HuH-7.5 (cell line): ENCODE measurements at regions not wholly inside any gene's neighbourhood (a gene's known extent, or its start where the extent isn't known, plus 50 kb on each side); places are given as distances from the start of the nearest gene placed in this dataset.

ENCODE experiments used
- DNase-seq: peaks from one replicate; pipeline ENCODE4 v3.0.0; 2011; ENCODE audit warnings: low spot score

DNA sequence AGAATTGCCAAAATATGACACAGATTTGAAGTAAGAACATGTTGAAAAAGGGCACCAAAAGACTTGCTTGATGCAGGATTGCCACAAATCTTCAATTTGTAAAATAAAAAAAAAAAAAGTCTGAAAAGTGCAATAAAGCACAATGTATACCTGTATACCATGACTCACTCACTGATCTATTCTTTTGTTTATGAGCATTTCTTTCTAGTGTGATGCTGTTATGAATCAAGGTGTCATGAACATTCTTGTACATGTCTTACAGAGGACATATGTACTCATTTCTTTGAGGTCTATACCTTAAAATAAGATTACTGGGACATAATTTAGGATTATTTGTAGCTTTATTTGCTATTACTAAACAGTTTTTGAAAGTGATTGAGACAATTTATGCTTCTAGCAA, 464.9 kb upstream of the RBMS3 start:
- no peak for DNase-seq

DNA sequence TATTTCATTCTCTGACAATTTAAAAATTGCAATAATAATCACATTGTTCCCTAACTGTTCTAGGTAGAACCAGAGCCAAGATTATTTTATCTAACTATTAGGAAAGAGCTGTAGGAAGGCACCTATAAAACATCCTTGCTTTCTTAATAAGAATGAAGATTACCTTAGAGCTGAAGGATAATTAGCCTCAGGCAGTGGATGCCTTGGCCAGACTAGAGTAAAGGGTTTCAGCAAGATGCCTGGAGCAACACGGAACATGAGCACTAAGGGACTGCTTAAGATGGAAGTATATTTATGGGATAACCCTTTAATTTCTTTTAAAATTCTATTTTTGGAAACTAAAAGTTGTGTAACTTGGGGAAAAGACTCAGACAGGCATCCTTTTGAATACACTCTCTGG, 456.6 kb upstream of the RBMS3 start:
- DNase-seq: no peak

DNA sequence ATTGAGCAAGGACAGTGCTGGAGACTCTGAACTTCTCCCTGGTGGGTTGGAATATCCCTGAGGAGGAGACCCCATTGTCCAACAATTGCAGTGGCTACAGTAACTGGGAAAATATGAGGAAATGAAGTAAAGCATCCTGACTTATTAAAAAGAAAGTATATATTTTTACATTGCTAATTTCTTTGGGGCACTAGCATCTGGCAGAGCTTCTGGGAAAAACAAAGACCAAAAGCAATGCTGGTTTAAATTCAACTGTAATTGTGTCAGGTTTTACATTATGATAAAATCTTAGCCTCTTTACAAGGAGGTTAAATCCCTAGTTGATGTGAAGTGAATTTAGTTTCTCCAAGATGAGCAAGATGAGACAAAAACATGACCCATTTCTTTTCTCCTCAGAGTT, 454.0 kb upstream of the RBMS3 start:
- no peak for DNase-seq

DNA sequence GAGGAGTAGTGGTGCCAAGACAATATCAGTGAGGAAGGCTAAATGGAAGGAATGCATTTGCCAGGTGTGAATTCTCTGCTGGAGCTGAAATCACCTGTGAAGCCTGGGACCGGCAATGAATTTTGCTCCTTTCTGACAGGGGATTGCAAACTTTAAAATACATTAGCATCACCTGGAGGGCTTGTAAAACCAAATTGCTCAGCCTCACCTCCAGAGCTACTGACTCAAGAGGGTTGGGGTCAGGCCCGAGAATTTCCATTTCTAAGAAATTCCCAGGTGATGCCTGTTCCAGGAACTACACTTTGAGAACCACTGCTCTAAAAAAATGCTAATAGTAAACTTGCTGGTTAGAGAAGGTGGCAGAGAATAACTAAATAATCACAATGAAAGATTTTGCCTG, 445.6 kb upstream of the RBMS3 start:
- DNase-seq: no peak

DNA sequence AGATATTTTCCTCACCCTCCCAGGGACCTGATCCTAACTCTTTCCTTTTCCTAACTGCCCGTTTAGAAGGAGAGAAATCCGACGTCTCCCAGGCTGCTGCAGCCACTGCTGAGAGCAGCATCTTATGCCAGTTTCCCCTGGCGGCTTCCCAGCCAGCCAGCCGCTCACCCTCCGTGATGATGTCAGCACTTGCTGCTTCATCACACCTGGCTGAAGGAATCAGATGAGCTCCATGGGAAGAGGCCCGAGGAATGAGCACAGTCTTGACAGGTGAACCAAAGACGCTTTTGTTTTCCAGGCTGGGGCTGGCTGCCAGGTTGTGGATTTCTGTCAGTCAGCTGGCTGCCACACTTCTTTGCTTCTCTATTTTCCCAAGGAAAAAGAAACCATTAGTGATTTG, 445.1 kb upstream of the RBMS3 start:
- DNase-seq: no peak

DNA sequence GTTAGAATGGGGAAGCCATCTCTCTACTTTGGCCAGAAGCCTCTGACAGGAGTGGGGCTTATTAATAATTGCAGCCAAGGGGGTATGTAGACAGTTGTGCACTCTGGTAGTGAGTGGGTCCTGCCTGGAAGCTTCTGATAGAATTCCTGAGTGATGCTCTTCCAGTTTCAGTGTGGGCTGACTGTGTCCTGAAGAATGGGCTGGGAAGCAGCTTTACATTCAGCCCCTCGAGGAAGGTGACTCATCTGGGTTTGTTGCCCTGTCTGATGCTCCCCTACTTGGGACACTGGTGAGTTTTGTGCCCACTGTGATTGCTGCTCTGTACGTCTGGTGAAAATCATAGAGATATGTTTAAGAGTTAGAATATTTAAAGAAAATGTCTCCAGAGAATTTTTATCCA, 444.7 kb upstream of the RBMS3 start:
- no peak for DNase-seq

DNA sequence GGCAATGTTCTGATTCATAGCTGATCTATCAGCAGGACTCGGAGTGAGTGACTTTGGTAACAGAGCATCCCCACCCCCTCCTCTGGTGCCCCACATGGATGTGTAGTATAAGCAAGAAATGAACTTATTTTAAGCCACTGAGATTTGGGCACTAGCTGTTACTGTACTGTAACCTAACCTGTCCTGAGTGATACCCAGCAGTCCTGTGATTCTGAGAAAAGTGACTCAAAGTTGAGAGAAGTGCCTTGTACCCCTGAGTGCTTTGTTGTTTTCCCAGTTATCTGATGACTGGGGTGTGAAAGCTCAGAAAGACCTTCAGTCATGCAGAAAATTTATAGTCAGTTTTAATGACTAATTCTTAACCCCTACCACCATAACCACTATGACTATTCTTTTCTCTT, 439.9 kb upstream of the RBMS3 start:
- no peak for DNase-seq

DNA sequence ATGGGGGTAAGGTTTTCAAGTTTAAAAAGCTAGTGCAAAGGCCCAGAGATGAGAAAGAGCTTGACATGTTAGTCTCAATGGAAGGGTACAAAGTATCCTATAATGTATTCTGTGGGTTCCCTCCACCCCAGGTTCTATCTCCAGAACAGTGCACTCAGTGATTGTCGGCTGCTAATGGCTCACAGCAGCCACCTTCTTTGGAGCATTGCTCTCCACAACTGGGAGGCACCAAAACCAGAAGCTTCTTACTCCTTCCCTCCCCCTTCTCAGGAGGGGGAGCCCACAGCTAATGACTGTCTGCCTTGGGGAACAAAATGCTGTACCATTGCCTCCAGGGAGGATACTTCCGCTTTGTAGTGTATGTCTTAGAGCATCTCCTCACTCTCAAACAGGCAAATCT, 439.4 kb upstream of the RBMS3 start:
- DNase-seq: no peak

DNA sequence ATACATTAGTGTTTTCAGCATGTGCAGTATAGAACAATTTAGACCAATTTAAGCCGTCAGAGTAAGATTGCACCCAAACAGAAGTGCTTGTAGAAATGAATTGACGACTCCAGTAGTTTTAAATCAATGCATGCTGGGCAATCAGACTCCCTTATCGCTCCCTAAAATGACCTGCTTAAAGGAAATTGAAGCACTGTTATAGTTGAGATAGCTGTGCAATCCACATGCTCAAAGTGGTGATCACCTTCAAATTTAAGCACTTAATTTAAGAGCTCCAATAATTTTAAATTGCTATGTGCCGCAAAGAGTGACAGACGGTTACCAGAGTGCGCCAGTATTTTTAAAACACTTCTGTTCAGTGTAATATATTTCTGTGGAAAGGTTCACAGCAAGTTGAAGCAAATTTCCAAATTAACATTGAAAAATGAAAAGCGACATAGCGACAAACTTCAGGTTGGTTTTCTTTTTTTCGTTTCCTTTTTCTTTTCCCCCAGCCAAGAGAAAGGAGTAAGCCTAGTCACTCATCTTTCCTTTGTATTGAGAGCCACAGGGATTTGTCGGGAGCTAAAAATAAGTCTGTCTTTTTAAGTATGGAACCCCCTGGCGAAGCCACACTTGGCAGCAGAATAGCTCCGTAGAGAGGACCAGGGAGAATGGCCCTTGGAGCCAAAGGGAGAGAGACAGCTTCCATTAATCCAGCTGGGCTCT, 436.4 kb upstream of the RBMS3 start:
- DNase-seq: no peak

DNA sequence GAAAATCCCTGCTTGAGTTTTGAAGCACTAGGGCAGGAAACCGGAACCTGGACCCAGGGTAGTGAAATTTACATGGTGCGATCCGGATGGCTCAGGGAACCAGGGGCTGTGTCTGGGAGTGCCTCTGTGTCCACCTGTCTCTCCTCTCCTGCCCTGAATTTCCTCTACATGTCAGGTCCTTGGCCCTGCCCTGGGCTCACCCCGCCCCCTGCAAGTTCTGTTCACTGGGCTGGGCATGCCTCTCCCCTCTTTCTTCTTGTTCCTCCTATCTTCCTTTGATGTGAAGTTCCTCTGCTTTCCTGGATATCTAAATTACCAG, 435.9 kb upstream of the RBMS3 start:
- no peak for DNase-seq

DNA sequence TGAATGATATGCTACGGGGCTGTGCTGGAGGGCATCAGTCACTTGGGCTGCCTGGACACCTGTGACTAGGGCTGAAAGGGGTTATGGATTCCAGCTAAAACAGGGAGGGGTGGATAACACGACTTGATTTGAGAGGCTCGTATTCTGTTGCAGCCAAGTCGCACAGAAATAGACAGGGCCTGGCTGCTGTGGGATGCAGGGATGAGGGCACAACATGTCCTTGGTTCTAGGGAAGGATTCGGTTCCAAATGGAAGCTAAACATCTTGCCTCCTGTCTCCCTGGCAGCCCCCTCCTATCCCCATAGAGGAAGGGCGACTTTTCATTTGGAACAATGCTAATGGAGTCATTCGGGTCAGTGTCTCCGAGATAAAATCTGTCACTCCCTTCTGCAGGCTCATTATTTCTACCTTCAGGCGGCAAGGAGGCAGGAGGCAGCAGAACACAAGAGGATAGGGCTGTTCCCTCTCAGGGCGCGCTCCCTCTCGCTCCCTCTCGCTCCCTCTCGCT, 433.8 kb upstream of the RBMS3 start:
- no peak for DNase-seq

DNA sequence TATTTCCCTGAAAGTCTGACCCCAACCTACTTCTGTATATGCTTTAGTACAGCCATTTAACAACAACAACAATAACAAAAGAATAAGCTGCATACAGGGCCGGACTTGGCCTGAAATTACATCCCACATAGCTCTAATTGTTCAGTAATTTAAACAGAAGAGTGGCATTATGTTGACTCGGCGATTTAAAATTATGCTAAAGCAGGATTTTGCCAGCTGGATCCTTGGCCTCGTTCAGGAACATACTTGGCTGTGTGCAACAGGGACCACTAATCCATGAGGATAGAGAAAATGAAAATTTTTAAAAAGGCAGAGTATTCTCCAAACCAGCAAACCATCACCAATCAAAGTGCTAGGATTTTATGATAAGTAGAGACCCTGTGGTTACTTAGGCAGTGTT, 433.1 kb upstream of the RBMS3 start:
- no peak for DNase-seq

DNA sequence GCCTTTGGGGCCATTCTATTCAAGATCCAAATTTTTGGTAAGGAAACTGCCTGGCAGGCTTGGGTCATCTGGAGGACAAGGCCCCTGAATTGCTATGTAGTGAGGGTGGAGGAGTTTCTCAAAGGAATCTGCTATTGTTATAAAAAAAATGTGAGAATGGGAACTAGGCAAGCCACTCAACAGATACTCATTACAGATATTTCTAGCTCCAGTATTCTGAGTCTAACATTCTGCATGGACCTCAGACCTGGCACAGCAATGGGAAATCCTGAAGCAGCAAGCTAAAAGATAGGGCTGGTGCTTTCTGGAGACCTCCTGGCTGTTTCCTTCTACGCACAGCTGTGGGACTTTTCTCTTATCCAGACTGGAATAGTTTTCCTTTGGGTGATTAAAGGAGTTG, 430.7 kb upstream of the RBMS3 start:
- DNase-seq: no peak

DNA sequence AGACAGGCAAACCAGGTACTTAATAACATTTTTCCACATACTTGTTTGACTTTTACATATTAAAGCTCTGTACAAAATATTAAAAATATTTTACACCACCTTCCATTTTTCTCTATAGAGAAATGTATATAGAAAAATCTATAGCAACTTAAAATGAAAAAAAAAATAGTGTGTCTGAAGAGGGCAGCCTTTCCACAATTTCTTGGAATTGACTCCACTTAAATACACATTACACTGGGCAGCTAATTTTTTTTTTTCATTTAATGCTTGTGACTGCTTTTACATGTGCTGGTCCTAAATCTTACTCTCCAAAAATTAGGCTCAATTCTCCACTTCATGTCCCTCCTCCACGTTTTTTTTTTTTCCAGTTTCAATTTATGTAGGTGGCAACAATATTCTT, 427.0 kb upstream of the RBMS3 start:
- no peak for DNase-seq

DNA sequence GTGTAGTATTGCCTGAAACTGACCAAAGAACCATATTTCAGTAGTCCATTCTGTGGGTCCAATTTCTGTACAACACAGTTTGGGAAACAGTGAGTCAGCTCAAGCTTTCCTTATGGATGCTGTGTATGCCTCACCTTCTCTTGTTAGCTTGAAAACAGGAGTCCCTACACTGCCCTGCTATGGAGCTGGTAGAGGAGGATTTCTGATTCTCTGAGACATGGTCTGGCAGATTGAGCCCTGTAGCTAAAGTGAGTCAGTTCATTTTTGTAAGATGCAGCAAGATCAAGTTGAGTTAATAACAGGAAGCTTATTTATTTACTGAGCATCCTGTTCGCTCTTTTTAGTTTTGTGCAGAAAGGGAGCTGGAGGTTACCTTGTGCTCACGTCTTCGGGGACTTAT, 424.1 kb upstream of the RBMS3 start:
- no peak for DNase-seq

DNA sequence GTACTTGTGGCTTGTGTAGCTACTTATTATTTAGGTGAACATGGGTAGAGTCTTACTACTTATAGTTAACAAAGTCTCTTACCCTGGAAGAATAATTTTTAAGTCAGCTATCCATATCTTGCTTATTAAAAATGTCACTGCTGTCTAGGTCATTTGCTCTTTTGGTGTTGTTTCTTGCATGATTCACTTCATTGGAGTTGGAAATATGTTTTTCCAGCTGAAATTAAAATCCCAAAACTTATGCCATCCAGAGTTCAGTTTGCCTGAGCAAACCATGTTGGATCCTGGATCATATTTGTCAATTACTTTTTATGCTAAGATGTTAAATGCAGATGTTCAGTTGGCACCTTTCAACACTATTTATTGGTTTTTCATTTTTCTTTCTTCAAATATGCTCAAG, 421.0 kb upstream of the RBMS3 start:
- DNase-seq: no peak

DNA sequence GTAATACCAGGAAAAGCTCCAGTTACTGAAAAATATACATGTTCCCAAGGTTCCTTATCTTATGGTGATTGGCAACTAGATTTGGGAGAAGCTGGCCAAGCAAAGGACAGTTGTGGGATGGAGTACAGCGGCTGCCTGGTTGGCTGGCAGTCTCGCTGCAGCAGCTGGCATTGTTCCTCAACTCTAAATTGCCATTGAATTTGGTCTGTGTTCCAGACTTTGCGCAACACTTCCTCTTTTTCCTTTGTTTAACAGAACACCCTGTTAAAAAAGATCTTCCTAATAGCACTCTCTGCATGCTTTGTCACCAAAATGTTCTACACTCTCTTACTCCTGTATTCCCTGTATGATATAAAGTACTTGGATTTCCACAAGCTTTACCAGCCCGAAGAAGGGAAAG, 420.6 kb upstream of the RBMS3 start:
- no peak for DNase-seq

DNA sequence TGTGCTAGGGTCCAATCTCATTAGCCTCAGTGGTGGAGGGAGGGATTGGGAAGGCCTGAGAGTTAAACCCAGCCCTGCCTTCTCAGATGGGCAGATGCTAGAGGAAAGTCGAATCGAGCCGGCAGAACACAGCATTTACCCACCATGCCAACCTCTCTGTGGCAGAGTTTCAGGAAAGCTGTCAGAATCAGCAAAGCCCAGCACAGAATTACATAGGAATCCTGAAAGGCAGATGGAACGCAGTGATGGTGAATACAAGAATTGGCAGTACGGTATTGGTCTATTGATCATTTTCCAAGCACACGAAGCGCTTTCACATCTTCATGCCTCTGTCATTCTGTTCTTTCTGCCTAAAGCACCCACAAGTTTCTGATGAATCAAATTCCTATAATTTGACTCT, 417.7 kb upstream of the RBMS3 start:
- no peak for DNase-seq

DNA sequence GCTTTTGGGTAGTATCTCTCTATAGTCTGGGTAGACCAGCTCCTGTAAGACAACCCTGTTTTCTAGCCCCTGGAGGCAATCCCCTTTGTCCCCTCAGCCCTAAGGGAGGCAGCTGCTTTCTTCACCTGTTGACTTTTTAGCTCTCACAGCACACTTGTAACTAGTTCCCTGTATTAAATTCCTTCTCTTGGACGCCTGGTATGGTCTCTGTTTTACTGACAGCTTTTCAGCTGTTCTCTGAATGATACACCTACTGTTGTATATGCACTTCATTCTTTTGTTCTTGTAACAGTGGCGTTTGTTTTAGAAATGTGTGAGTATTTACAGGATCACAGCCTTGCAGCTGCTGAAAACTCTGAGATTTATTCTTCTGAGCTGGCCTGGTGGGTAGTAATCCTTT, 413.0 kb upstream of the RBMS3 start:
- no peak for DNase-seq

DNA sequence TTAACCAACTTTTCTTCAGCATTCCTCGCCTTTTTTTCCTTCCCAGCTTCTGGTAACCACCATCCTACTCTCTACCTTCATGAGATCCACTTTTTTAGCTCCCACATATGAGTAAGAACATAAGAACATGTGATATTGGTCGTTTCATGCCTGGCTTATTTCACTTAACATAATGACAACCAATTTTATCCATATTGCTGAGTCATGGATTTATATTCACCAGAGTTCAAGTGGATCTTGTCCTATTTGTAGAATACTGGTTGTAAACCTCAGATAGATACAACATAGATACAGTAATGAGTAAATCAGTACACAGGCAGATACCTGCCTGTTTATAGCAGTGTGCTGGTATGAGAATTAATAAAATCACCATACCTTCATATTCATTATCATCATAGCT, 412.0 kb upstream of the RBMS3 start:
- no peak for DNase-seq

DNA sequence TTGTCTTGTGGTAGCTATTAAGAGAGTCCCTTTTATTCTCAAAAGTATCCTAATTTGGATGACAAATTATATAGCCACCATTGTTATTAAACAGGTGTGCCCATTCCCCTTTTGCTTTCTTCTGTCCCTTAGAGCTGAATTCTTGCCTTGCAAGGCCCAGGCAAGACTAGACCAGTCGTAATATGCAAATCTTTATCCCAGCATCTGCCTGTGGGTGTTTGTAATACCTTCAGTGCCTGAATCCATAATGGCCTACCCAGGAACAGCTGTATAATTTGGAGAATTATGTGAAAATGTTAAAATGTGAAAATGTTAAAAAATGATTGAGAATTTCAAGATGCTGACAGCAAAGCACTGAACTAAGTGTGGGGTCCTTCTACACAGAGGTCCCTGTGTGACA, 403.0 kb upstream of the RBMS3 start:
- no peak for DNase-seq

DNA sequence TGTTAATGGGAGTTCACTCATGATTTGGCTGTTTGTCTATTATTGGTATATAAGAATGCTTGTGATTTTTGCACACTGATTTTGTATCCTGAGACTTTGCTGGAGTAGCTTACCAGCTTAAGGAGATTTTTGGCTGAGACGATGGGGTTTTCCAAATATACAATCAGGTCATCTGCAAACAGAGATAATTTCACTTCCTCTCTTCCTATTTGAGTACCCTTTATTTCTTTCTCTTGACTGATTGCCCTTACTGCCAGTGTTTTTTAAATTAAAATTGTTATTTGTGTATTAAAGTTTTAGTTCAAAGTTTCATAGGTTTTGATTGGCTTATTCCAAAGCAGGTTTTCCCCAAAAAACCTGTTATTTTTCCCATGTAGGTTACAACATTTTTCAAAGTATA, 390.5 kb upstream of the RBMS3 start:
- DNase-seq: no peak

DNA sequence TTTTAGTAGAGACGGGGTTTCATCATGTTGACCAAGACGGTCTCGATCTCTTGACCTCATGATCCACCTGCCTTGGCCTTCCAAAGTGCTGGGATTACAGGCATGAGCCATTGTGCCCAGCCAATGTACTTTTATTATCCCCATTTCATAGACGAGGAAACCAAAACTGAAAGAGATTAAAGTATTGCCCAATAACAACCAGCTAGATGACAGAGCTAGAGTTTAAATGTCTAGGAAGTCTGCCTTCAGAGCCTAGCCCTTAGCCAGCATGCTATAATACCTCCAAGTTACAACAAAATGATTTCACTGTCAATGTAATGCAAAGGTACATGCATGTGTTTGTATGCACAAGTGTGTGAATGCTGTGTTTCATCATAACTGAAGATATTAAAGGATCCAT, 389.4 kb upstream of the RBMS3 start:
- DNase-seq: no peak

DNA sequence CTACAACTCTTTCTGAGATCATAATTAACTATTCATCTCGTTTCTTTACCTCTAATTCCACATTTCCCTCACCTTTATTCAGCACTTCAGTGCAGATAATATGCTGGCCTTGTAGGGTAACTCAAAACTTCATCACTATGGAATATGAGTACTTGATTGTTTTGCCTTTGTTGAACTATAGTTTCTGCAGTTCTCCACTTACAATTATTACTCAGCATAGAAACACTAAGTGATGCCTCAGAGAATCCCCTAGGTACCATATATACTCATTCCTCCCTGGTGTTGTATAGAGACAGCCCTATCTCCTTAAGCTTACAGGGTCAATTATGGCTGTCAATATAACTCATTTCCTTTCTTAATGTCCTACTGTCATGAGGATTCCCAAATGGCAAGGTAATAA, 380.6 kb upstream of the RBMS3 start:
- DNase-seq: no peak

DNA sequence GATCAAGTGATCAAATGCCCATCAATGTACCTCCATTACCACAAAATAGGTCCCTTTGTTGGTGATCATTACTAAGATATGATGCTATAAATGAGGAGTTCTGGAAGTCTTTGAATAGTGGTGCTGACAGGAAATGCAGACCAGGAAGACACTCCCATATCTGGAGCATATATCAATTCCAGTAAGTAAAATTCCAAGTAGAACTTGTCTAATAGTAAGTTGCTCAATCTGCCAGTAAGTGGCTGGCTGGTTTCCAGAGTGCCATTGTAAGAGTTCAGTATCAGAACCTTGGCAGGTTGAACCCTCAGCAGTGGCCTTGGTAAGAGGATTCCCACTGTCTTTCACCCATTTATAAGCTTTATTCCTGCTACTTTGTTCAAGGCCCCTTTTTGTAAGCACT, 379.9 kb upstream of the RBMS3 start:
- DNase-seq: no peak
